ENCODE measurements at regions not wholly inside any gene's neighbourhood (a gene's known extent, or its start where the extent isn't known, plus 50 kb on each side); places are given as distances from the start of the nearest gene placed in this dataset.

DNA sequence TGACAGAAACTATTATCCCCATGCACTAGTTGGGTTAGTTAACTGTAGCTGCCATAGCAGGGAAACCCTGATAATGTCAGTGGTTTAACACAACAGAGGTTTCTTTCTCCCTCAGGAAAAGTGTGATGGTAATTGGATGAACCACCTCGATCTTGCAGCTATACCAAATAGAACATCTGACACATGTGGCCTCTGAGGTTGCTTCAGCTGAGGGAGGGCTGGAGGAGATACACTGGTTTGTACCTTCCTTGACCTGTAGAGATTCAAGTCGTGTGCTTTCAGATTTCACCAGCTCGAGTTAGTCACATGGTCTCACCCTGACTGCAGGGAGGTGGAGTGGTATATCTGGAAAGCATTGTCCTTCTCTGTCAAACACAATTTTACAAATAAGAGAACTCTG, 147.2 kb upstream of the SFRP2 start:
- TF ChIP-seq, protein P1, sequence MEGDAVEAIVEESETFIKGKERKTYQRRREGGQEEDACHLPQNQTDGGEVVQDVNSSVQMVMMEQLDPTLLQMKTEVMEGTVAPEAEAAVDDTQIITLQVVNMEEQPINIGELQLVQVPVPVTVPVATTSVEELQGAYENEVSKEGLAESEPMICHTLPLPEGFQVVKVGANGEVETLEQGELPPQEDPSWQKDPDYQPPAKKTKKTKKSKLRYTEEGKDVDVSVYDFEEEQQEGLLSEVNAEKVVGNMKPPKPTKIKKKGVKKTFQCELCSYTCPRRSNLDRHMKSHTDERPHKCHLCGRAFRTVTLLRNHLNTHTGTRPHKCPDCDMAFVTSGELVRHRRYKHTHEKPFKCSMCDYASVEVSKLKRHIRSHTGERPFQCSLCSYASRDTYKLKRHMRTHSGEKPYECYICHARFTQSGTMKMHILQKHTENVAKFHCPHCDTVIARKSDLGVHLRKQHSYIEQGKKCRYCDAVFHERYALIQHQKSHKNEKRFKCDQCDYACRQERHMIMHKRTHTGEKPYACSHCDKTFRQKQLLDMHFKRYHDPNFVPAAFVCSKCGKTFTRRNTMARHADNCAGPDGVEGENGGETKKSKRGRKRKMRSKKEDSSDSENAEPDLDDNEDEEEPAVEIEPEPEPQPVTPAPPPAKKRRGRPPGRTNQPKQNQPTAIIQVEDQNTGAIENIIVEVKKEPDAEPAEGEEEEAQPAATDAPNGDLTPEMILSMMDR (IDR thresholded peaks at IDR 0.05; ENCODE audit: insufficient read depth, low read depth, low read length), result no peak
- TF ChIP-seq EZH2 (IDR thresholded peaks at IDR 0.05; ENCODE audit: insufficient read depth, low read length), result no peak
